PC-3 (cell line): ENCODE measurements at regions not wholly inside any gene's neighbourhood (a gene's known extent, or its start where the extent isn't known, plus 50 kb on each side); places are given as distances from the start of the nearest gene placed in this dataset.

Experiments used
- CTCF ChIP-seq: fragments of 300-600 bp; sonication (generic); conservative IDR thresholded peaks from 2 replicates; pipeline ENCODE4 v1.5.1; 2017; ENCODE audit warnings: antibody characterized with exemption, low read depth, mild to moderate bottlenecking, low read length
- EZH2 ChIP-seq: fragments of 300-600 bp; sonication (generic); IDR thresholded peaks from one replicate; pipeline ENCODE4 v1.6.1; 2017; ENCODE audit warnings: antibody characterized with exemption, mild to moderate bottlenecking, low read length; ENCODE audit not compliant: unreplicated experiment
- EZH2phosphoT487 ChIP-seq: fragments of 300-600 bp; sonication (generic); IDR thresholded peaks from 2 replicates; pipeline ENCODE4 v1.6.1; 2018; ENCODE audit warnings: mild to moderate bottlenecking, antibody characterized with exemption, low read length, borderline replicate concordance

- TF ChIP-seq CTCF (no peak), EZH2 (no peak), EZH2phosphoT487 (no peak)
Observed at GRCh38 chrX:13430136-13430827, 110.4 kb upstream of the ATXN3L start.
